Loucy (cell line): ENCODE measurements at regions not wholly inside any gene's neighbourhood (a gene's known extent, or its start where the extent isn't known, plus 50 kb on each side); places are given as distances from the start of the nearest gene placed in this dataset.

Source experiments
- H2AFZ ChIP-seq: fragments of 200-600 bp; sonication (generic); 2 replicates; pipeline ENCODE4 v1.6.0; 2016; ENCODE audit warnings: antibody characterized with exemption, mild to moderate bottlenecking, low read length, moderate library complexity
- H3F3A ChIP-seq: fragments of 200-600 bp; 2 replicates; pipeline ENCODE4 v1.6.0; 2016; ENCODE audit warnings: antibody characterized with exemption, low read depth, mild to moderate bottlenecking
- H3K27me3 ChIP-seq: fragments of 200-600 bp; sonication (generic); 2 replicates; pipeline ENCODE4 v1.6.1; 2014; ENCODE audit warnings: low read length, mild to moderate bottlenecking; ENCODE audit not compliant: insufficient read depth, poor library complexity, severe bottlenecking
- H3K36me3 ChIP-seq: fragments of 200-600 bp; sonication (generic); 2 replicates; pipeline ENCODE4 v1.6.1; 2016; ENCODE audit warnings: low read length; ENCODE audit not compliant: insufficient read depth
- H3K4me1 ChIP-seq: fragments of 200-600 bp; sonication (generic); 2 replicates; pipeline ENCODE4 v1.5.1; 2014; ENCODE audit warnings: low read length, mild to moderate bottlenecking; ENCODE audit not compliant: insufficient read depth, poor library complexity, severe bottlenecking
- H3K4me2 ChIP-seq: fragments of 200-600 bp; sonication (generic); 2 replicates; pipeline ENCODE4 v1.6.0; 2014; ENCODE audit warnings: antibody characterized with exemption, low read length, low read depth, mild to moderate bottlenecking; ENCODE audit not compliant: poor library complexity, severe bottlenecking
- H3K4me3 ChIP-seq: fragments of 200-600 bp; sonication (generic); 2 replicates; pipeline ENCODE4 v1.5.1; 2014; ENCODE audit warnings: low read length, mild to moderate bottlenecking, mixed read lengths; ENCODE audit not compliant: poor library complexity, severe bottlenecking
- H3K79me2 ChIP-seq: fragments of 200-600 bp; sonication (generic); 2 replicates; pipeline ENCODE4 v1.6.1; 2014; ENCODE audit warnings: low read length; ENCODE audit not compliant: insufficient read depth
- H3K9ac ChIP-seq: fragments of 200-600 bp; sonication (generic); 2 replicates; pipeline ENCODE4 v1.6.0; 2014; ENCODE audit warnings: mild to moderate bottlenecking, low read depth, low read length, moderate library complexity; ENCODE audit not compliant: poor library complexity, severe bottlenecking
- H3K9me2 ChIP-seq: fragments of 200-600 bp; sonication (generic); replicated peaks from 2 replicates; pipeline ENCODE4 v1.6.1; 2016; ENCODE audit warnings: low read depth, low read length, mixed read lengths
- H3K9me3 ChIP-seq: fragments of 200-600 bp; sonication (generic); 2 replicates; pipeline ENCODE4 v1.6.1; 2014; ENCODE audit warnings: mild to moderate bottlenecking, antibody characterized with exemption, low read length, low read depth; ENCODE audit not compliant: insufficient read depth
- H4K20me1 ChIP-seq: fragments of 200-600 bp; sonication (generic); 2 replicates; pipeline ENCODE4 v1.6.0; 2014; ENCODE audit warnings: antibody characterized with exemption, low read length, mild to moderate bottlenecking; ENCODE audit not compliant: insufficient read depth, poor library complexity, severe bottlenecking
- CTCF ChIP-seq: fragments of 200-600 bp; sonication (generic); conservative IDR thresholded peaks from 2 replicates; pipeline ENCODE4 v1.5.1; 2014; ENCODE audit warnings: mild to moderate bottlenecking, antibody characterized with exemption, low read length
- EZH2phosphoT487 ChIP-seq: fragments of 200-600 bp; IDR thresholded peaks from 2 replicates; pipeline ENCODE4 v1.6.1; 2018; ENCODE audit warnings: antibody characterized with exemption, mild to moderate bottlenecking, moderate library complexity, borderline replicate concordance

GRCh38 chr5:98318386-98318785 lies 455.1 kb upstream of the RGMB start:
- Histone ChIP-seq H3K36me3 (no peaks in the 10 kb centered on the region), H3F3A (no peaks in the 10 kb centered on the region)

GRCh38 chr5:98319299-98320011 lies 454.0 kb upstream of the RGMB start:
- no peaks in the 10 kb centered on the region for H3K4me1 ChIP-seq
- H3K9me2 ChIP-seq: no peaks in the 10 kb centered on the region
- no peaks in the 10 kb centered on the region for H4K20me1 ChIP-seq
- no peaks in the 10 kb centered on the region for H3K79me2 ChIP-seq
- no peaks in the 10 kb centered on the region for H3K36me3 ChIP-seq
- no peak overlapping the region for H3K9ac ChIP-seq
- no peaks in the 10 kb centered on the region for H3K27me3 ChIP-seq
- no peak overlapping the region for H3K4me2 ChIP-seq
- no peak overlapping the region for H2AFZ ChIP-seq
- H3K9me3 ChIP-seq: no peaks in the 10 kb centered on the region
- H3F3A ChIP-seq: no peaks in the 10 kb centered on the region
- TF ChIP-seq EZH2phosphoT487 (no peak), CTCF (no peak)
- H3K4me3 ChIP-seq: no peak overlapping the region

More at GRCh38 chr5:98318386-98318785, 455.1 kb upstream of the RGMB start:
- Histone ChIP-seq H3K4me2 (no peak overlapping the region), H4K20me1 (no peaks in the 10 kb centered on the region), H2AFZ (no peak overlapping the region), H3K9ac (no peak overlapping the region), H3K79me2 (no peaks in the 10 kb centered on the region), H3K27me3 (no peaks in the 10 kb centered on the region), H3K9me2 (no peaks in the 10 kb centered on the region), H3K9me3 (no peaks in the 10 kb centered on the region), H3K4me1 (no peaks in the 10 kb centered on the region), H3K4me3 (no peak overlapping the region)
- TF ChIP-seq CTCF: no peak
- TF ChIP-seq EZH2phosphoT487: no peak

GRCh38 chr5:98320343-98320742 lies 453.1 kb upstream of the RGMB start:
- Histone ChIP-seq H3K27me3 (no peaks in the 10 kb centered on the region), H3K4me3 (no peak overlapping the region), H3K9me2 (no peaks in the 10 kb centered on the region), H3K36me3 (no peaks in the 10 kb centered on the region), H3K9ac (no peak overlapping the region), H3K79me2 (no peaks in the 10 kb centered on the region), H3F3A (no peaks in the 10 kb centered on the region), H3K4me1 (no peaks in the 10 kb centered on the region), H3K9me3 (no peaks in the 10 kb centered on the region), H4K20me1 (no peaks in the 10 kb centered on the region), H2AFZ (no peak overlapping the region), H3K4me2 (no peak overlapping the region)
- TF ChIP-seq CTCF (no peak), EZH2phosphoT487 (no peak)
